ENCODE measurements at regions not wholly inside any gene's neighbourhood (a gene's known extent, or its start where the extent isn't known, plus 50 kb on each side); places are given as distances from the start of the nearest gene placed in this dataset.

GRCh38 chr22:46050451-46050845, 73.5 kb upstream of the WNT7B start:
- TF ChIP-seq CTCF (IDR thresholded peaks at IDR 0.05) (no peak), POLR2A (IDR thresholded peaks at IDR 0.05) (no peak)

All from thyroid gland (tissue), 4 donors.